ENCODE measurements at regions not wholly inside any gene's neighbourhood (a gene's known extent, or its start where the extent isn't known, plus 50 kb on each side); places are given as distances from the start of the nearest gene placed in this dataset.

- H3K27me3 ChIP-seq (ENCODE audit: low read depth), result no peaks in the 10 kb centered on the region
- no peak for TF ChIP-seq CTCF (IDR thresholded peaks at IDR 0.05; ENCODE audit: borderline replicate concordance)
- H3K4me3 ChIP-seq, result no peak overlapping the region
- no peak overlapping the region for H3K27ac ChIP-seq (replicated peaks)
- DNase-seq, result peak; percentile 5
- H3K9me3 ChIP-seq (replicated peaks), result no peaks in the 10 kb centered on the region
- intact Hi-C loops (cut with micrococcal nuclease), result no loop called here
- no peaks in the 10 kb centered on the region for H3K4me1 ChIP-seq
- H3K36me3 ChIP-seq, result no peaks in the 10 kb centered on the region
Observed at GRCh38 chr3:167110901-167111300, 269.2 kb downstream of the ZBBX start.

- Histone ChIP-seq H3K4me3 (no peak overlapping the region), H3K4me1 (no peaks in the 10 kb centered on the region), H3K27me3 (ENCODE audit: low read depth) (no peaks in the 10 kb centered on the region), H3K27ac (replicated peaks) (no peak overlapping the region), H3K9me3 (replicated peaks) (no peaks in the 10 kb centered on the region), H3K36me3 (no peaks in the 10 kb centered on the region)
- DNase-seq, result no peak
- no peak for TF ChIP-seq CTCF (IDR thresholded peaks at IDR 0.05; ENCODE audit: borderline replicate concordance)
- intact Hi-C loops (cut with micrococcal nuclease), result no loop called here
Observed at GRCh38 chr3:167109746-167110145, 270.4 kb downstream of the ZBBX start.

- H3K4me1 ChIP-seq, result no peaks in the 10 kb centered on the region
- H3K27me3 ChIP-seq (ENCODE audit: low read depth), result no peaks in the 10 kb centered on the region
- no peak overlapping the region for H3K27ac ChIP-seq (replicated peaks)
- H3K4me3 ChIP-seq, result no peak overlapping the region
- TF ChIP-seq CTCF (IDR thresholded peaks at IDR 0.05; ENCODE audit: borderline replicate concordance), result no peak
- no peaks in the 10 kb centered on the region for H3K36me3 ChIP-seq
- no peaks in the 10 kb centered on the region for H3K9me3 ChIP-seq (replicated peaks)
- no peak for DNase-seq
- intact Hi-C loops (cut with micrococcal nuclease), result no loop called here
Observed at GRCh38 chr3:167106456-167106855, 273.6 kb downstream of the ZBBX start.

- peak; percentile 31 for TF ChIP-seq CTCF (IDR thresholded peaks at IDR 0.05; ENCODE audit: borderline replicate concordance)
- DNase-seq, result no peak
- Histone ChIP-seq H3K4me3 (no peak overlapping the region), H3K9me3 (replicated peaks) (no peaks in the 10 kb centered on the region), H3K27me3 (ENCODE audit: low read depth) (no peaks in the 10 kb centered on the region), H3K4me1 (no peaks in the 10 kb centered on the region), H3K27ac (replicated peaks) (no peak overlapping the region), H3K36me3 (no peaks in the 10 kb centered on the region)
- intact Hi-C loops (cut with micrococcal nuclease), result no loop called here
Observed at GRCh38 chr3:167102071-167102470, 278.0 kb downstream of the ZBBX start.

GRCh38 chr3:167100651-167101050, 279.4 kb downstream of the ZBBX start:
- Histone ChIP-seq H3K4me3 (no peak overlapping the region), H3K27me3 (ENCODE audit: low read depth) (no peaks in the 10 kb centered on the region), H3K36me3 (no peaks in the 10 kb centered on the region), H3K9me3 (replicated peaks) (no peaks in the 10 kb centered on the region), H3K4me1 (no peaks in the 10 kb centered on the region), H3K27ac (replicated peaks) (no peak overlapping the region)
- DNase-seq, result no peak
- intact Hi-C loops (cut with micrococcal nuclease), result no loop called here
- no peak for TF ChIP-seq CTCF (IDR thresholded peaks at IDR 0.05; ENCODE audit: borderline replicate concordance)

- H3K4me3 ChIP-seq, result no peak overlapping the region
- DNase-seq, result no peak
Observed at GRCh38 chr3:167100200-167100599, 279.9 kb downstream of the ZBBX start.

More at GRCh38 chr3:167100200-167100599, 279.9 kb downstream of the ZBBX start:
- H3K27ac ChIP-seq (replicated peaks), result no peak overlapping the region
- no peaks in the 10 kb centered on the region for H3K36me3 ChIP-seq
- H3K27me3 ChIP-seq (ENCODE audit: low read depth), result no peaks in the 10 kb centered on the region
- no peak for TF ChIP-seq CTCF (IDR thresholded peaks at IDR 0.05; ENCODE audit: borderline replicate concordance)
- intact Hi-C loops (cut with micrococcal nuclease), result no loop called here
- no peaks in the 10 kb centered on the region for H3K9me3 ChIP-seq (replicated peaks)
- H3K4me1 ChIP-seq, result no peaks in the 10 kb centered on the region

Measured in left ventricle myocardium inferior (tissue), 1 donor.